RWPE2 (cell line): ENCODE measurements at regions not wholly inside any gene's neighbourhood (a gene's known extent, or its start where the extent isn't known, plus 50 kb on each side); places are given as distances from the start of the nearest gene placed in this dataset.

Source experiments
- ATAC-seq: fragments of 200-7000 bp; cut with Tn5 transposase; 3 replicates; pipeline ENCODE4 v1.9.1; 2021; ENCODE audit warnings: low read depth
- DNase-seq: peaks from one replicate; pipeline ENCODE4 v3.0.0-alpha.2; 2020; ENCODE audit warnings: low spot score
- H3K27ac ChIP-seq: fragments of 450-650 bp; 2 replicates; pipeline ENCODE4 v1.5.1; 2017; ENCODE audit warnings: mild to moderate bottlenecking; ENCODE audit not compliant: poor library complexity, severe bottlenecking
- H3K27me3 ChIP-seq: fragments of 250-450 bp; sonication (Bioruptor Pico); 2 replicates; pipeline ENCODE4 v1.5.1; 2021; ENCODE audit warnings: mild to moderate bottlenecking, moderate library complexity; ENCODE audit not compliant: insufficient read depth, poor library complexity, severe bottlenecking
- H3K36me3 ChIP-seq: fragments of 250-450 bp; sonication (Bioruptor Pico); 2 replicates; pipeline ENCODE4 v1.5.1; 2020; ENCODE audit warnings: low read depth, mild to moderate bottlenecking, moderate library complexity
- H3K4me1 ChIP-seq: fragments of 250-450 bp; sonication (Bioruptor Pico); 2 replicates; pipeline ENCODE4 v1.5.1; 2021; ENCODE audit warnings: mild to moderate bottlenecking, moderate library complexity; ENCODE audit not compliant: insufficient read depth, poor library complexity, severe bottlenecking
- H3K4me3 ChIP-seq: fragments of 250-450 bp; sonication (Bioruptor Pico); 2 replicates; pipeline ENCODE4 v1.5.1; 2021; ENCODE audit warnings: mild to moderate bottlenecking, moderate library complexity; ENCODE audit not compliant: severe bottlenecking
- H3K9me3 ChIP-seq: fragments of 250-450 bp; sonication (Bioruptor Pico); 2 replicates; pipeline ENCODE4 v1.5.1; 2021; ENCODE audit warnings: mild to moderate bottlenecking, moderate library complexity; ENCODE audit not compliant: severe bottlenecking
- TF ChIP-seq, protein P1 (sequence below): fragments of 450-650 bp; IDR thresholded peaks from one replicate; pipeline ENCODE4 v1.5.1; 2017; ENCODE audit warnings: mild to moderate bottlenecking, moderate library complexity; ENCODE audit not compliant: poor library complexity, severe bottlenecking

DNA sequence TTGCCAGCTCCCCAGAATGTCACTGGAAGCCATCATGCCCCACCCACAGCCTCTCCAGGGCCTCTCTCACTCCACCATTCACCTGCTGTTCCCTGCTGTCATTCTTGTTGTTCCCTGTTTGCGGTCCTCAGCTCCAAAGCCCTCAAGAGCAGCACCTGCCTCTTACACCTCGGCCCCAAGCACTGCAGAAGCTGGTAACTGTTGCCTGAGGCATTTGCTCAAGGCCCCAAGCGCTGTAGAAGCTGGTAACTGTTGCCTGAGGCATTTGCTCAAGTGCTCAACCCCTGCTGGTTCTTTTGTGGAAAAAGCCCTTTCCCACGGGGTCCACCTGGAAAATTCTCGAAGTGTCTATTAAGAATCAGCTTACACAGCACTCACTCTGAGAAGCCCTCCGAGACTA lies 78.0 kb downstream of the ARL6IP4 start:
- TF ChIP-seq, protein P1, sequence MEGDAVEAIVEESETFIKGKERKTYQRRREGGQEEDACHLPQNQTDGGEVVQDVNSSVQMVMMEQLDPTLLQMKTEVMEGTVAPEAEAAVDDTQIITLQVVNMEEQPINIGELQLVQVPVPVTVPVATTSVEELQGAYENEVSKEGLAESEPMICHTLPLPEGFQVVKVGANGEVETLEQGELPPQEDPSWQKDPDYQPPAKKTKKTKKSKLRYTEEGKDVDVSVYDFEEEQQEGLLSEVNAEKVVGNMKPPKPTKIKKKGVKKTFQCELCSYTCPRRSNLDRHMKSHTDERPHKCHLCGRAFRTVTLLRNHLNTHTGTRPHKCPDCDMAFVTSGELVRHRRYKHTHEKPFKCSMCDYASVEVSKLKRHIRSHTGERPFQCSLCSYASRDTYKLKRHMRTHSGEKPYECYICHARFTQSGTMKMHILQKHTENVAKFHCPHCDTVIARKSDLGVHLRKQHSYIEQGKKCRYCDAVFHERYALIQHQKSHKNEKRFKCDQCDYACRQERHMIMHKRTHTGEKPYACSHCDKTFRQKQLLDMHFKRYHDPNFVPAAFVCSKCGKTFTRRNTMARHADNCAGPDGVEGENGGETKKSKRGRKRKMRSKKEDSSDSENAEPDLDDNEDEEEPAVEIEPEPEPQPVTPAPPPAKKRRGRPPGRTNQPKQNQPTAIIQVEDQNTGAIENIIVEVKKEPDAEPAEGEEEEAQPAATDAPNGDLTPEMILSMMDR, result no peak
- Histone ChIP-seq H3K4me1 (peaks cover 9% of the 10 kb centered on the region), H3K27ac (no peak overlapping the region), H3K36me3 (no peaks in the 10 kb centered on the region), H3K27me3 (no peaks in the 10 kb centered on the region), H3K9me3 (no peaks in the 10 kb centered on the region), H3K4me3 (no peak overlapping the region)
- ATAC-seq, result no peak
- DNase-seq, result no peak

DNA sequence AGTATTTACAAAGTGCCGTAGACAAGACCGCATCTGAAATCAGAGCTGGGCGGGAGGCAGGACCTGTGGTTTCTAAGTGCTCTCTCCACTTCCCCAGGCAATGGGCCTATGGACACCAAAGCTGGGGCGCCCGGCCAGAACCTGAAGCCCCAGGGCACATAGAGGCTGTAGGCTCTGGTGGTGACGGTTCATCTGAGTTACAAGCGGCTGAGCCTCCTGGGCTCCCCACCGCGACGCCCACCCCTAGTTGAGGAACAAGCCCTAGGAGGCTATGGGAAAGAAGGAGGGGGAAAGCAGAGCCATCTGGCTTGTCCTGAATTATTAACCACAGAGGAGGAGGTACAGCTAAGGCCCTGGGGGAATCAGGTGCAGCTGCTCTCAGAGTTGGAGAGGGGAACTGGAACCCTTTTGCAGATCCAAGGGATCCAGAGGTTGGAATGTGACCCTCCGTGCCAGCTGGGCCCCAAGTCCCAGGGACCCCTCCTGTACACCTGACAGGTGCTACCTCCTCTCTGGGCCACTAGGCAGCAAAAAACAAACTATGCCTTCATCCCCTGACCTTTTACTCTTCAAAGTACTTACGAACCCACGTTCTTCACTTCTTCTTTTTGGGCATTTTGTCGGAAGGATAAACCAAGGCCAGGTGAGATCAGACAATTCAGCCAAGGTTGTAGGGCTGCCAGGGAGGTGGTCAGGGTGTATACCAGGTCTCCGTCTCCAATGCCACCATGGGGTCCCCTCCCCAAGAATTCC lies 77.2 kb downstream of the ARL6IP4 start:
- H3K4me1 ChIP-seq, result peaks cover under 1% of the 10 kb centered on the region

DNA sequence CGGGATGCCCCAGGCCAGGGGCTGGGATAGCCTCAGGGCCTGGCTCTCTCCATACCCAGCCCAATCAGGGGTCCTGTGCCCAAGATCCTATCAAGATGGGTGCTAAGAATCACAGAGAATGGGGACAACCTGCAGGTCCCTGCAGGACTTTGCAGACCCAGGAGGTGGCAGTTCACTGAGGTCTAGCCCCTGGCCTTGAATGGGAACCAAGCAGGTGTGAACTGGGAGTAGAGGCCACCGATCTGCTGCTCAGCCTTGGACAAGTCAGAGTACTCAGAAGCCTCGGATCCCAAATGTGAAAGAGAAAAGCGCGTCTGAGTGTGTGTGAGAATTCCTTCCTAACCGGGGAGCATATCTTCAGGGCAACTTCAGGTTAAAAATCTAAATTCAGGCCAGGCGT lies 76.2 kb downstream of the ARL6IP4 start:
- no peaks in the 10 kb centered on the region for H3K27me3 ChIP-seq
- TF ChIP-seq, protein P1, result no peak
- H3K27ac ChIP-seq, result no peak overlapping the region
- ATAC-seq (no peak), DNase-seq (no peak)
- no peaks in the 10 kb centered on the region for H3K9me3 ChIP-seq
- no peak overlapping the region for H3K4me3 ChIP-seq
- no peaks in the 10 kb centered on the region for H3K36me3 ChIP-seq
- H3K4me1 ChIP-seq, result no peaks in the 10 kb centered on the region

More for the DNA sequence above, 77.2 kb downstream of the ARL6IP4 start:
- Histone ChIP-seq H3K27me3 (no peaks in the 10 kb centered on the region), H3K9me3 (no peaks in the 10 kb centered on the region), H3K27ac (no peak overlapping the region), H3K4me3 (no peak overlapping the region), H3K36me3 (no peaks in the 10 kb centered on the region)
- TF ChIP-seq, protein P1, result no peak
- ATAC-seq, result no peak
- DNase-seq, result no peak

DNA sequence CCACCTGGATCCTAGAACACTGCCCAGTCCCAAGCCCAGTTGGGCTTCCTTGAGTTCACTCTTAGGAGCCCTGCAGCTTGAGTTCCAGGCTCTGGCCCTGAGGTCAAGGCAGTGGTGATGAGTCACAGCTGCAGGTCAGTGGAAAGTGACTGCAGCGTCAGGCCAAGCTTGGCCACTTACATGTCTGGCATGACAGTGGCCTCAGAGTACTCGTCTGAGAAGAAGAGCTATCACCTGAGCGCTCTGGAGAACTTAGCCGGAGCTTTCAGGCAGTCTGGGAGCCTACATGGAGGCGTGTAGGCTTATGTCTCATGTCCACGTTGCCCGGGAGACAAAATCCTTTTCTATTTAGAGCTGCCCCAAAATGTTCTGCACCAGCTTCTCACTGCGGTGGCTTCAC lies 75.6 kb downstream of the ARL6IP4 start:
- Histone ChIP-seq H3K36me3 (no peaks in the 10 kb centered on the region), H3K27me3 (no peaks in the 10 kb centered on the region), H3K27ac (no peak overlapping the region), H3K9me3 (no peaks in the 10 kb centered on the region), H3K4me1 (no peaks in the 10 kb centered on the region), H3K4me3 (no peak overlapping the region)
- DNase-seq (no peak), ATAC-seq (no peak; the same call in 2 of the 3 replicates)
- TF ChIP-seq, protein P1, result no peak

DNA sequence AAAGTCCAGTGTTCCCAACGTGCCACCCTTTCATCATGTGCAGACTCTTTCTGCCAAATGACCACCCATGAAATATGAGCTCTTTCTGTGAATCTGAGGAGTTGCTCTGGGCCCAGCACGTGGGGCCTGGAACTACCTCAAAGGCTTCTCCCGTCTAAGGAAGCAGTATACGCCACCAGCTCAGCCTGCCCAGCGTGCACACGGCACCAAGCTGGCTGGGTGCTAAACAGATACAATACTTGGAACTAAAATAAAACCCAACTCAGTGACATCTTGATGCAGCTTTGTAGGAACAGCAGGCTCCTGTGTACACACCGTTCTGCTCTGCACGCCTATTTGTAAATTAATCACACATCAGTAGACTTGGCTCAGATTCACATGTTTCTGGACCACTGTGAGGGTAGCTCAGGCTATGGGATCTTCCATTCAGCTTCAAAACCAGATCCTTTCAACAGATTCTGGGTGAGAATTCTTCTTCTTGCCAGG lies 74.8 kb downstream of the ARL6IP4 start:
- TF ChIP-seq, protein P1, result no peak
- Histone ChIP-seq H3K9me3 (no peaks in the 10 kb centered on the region), H3K36me3 (no peaks in the 10 kb centered on the region), H3K4me1 (no peaks in the 10 kb centered on the region), H3K27ac (no peak overlapping the region), H3K27me3 (no peaks in the 10 kb centered on the region), H3K4me3 (no peak overlapping the region)
- DNase-seq (no peak), ATAC-seq (no peak)
